ENCODE measurements at regions not wholly inside any gene's neighbourhood (a gene's known extent, or its start where the extent isn't known, plus 50 kb on each side); places are given as distances from the start of the nearest gene placed in this dataset.

DNA sequence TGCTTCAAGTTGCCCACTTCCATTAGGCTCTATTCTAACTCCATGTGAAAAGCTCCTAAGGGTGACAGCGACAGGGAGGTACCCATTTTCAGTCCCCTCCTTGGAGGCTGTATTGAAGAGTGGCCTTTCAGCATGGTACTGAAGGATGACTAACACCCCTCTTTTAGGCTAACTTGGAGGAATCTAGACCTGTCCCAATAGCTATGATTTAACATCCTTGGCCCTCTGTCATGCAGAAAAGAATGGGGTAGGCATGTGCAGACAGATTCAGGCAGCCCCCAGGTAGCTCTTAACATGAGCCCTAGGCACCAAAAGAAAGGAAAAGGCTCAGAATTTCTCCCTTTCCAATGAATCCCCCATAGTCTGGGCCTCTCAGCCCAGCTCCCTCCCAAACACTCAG lies 89.3 kb upstream of the AMOTL1 start:
- CTCF ChIA-PET: interaction anchor here (1.1 kb wide), 1 partner anchor 13 kb away, joined by 5 read pairs; no protein-coding TSS in a partner anchor
- H3K36me3 ChIP-seq (replicated peaks in 1 of 2; ENCODE audit: control extremely low read depth in 1 of 2, control insufficient read depth in 1 of 2, extremely low read depth in 1 of 2, insufficient read depth in 2 of 2, low read length in 1 of 2): no peaks in the 10 kb centered on the region

DNA sequence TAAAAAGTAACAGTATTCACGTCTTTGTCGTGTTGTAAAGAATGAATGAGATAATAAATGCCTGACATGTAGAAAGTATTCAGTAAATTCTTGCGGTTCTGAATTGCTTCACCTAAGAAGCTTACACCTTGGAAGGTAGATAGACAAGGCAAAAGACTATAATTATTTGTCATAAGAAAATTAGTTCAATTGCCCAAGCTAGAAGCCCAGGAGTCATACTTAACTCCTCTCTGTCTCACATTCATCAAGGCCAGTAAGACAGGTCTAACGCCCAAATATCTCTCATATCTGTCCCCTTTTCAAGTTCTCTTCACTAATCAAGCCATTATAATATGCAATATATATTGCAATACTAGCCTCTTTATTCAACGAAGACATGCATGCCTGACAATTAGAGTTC lies 87.7 kb upstream of the AMOTL1 start:
- Mint-ChIP-seq H3K4me3 (no peak overlapping the region), H3K27ac (no peak overlapping the region), H3K9me3 (ENCODE audit: insufficient read depth) (no peaks in the 10 kb centered on the region), H3K4me1 (no peaks in the 10 kb centered on the region), H3K27me3 (peaks cover 25% of the 10 kb centered on the region)
- CTCF ChIA-PET: no interaction called here
- DNase-seq: no peak
- peaks cover 0 to 7% (median 0%) of the 10 kb centered on the region in 3 donors for H3K9me3 ChIP-seq (ENCODE audit: control extremely low read depth in 1 of 3, control insufficient read depth in 2 of 3, insufficient read depth in 1 of 3, low read length in 2 of 3)
- H3K4me3 ChIP-seq (ENCODE audit: control extremely low read depth in 1 of 5, extremely low read depth in 1 of 5, insufficient read depth in 1 of 5, low read depth in 2 of 5, low read length in 4 of 5): no peak overlapping the region
- H4K20me1 ChIP-seq (ENCODE audit: control insufficient read depth, insufficient read depth, low read length, poor library complexity, severe bottlenecking): no peaks in the 10 kb centered on the region
- H3K27me3 ChIP-seq (replicated peaks in 1 of 4; ENCODE audit: control extremely low read depth in 1 of 4, control insufficient read depth in 3 of 4, insufficient read depth in 4 of 4, low read length in 3 of 4): peaks cover 0 to 5% (median 0%) of the 10 kb centered on the region in 4 experiments
- H3K9ac ChIP-seq (ENCODE audit: low read length): no peak overlapping the region
- POLR2A ChIA-PET: no interaction called here
- ATAC-seq (ENCODE audit: low read depth): no peak
- intact Hi-C loops (cut with micrococcal nuclease): no loop called here
- no peaks in the 10 kb centered on the region for H3K4me1 ChIP-seq (ENCODE audit: control insufficient read depth in 2 of 2, insufficient read depth in 2 of 2, low read length in 2 of 2)
- no peak overlapping the region for H3K4me2 ChIP-seq (replicated peaks; ENCODE audit: low read depth, low read length, poor library complexity, severe bottlenecking)
- no peak overlapping the region for H2AFZ ChIP-seq (ENCODE audit: insufficient read depth, low read depth, low read length, poor library complexity, severe bottlenecking)
- H3K27ac ChIP-seq (ENCODE audit: low read length in 2 of 2): no peak overlapping the region
- WGBS (ENCODE audit: insufficient coverage): no CpG with 5 or more reads among the region's 5 CpGs
- no peaks in the 10 kb centered on the region for H3K36me3 ChIP-seq (replicated peaks in 1 of 2; ENCODE audit: control extremely low read depth in 1 of 2, control insufficient read depth in 1 of 2, extremely low read depth in 1 of 2, insufficient read depth in 2 of 2, low read length in 1 of 2)
- TF ChIP-seq, protein P1, sequence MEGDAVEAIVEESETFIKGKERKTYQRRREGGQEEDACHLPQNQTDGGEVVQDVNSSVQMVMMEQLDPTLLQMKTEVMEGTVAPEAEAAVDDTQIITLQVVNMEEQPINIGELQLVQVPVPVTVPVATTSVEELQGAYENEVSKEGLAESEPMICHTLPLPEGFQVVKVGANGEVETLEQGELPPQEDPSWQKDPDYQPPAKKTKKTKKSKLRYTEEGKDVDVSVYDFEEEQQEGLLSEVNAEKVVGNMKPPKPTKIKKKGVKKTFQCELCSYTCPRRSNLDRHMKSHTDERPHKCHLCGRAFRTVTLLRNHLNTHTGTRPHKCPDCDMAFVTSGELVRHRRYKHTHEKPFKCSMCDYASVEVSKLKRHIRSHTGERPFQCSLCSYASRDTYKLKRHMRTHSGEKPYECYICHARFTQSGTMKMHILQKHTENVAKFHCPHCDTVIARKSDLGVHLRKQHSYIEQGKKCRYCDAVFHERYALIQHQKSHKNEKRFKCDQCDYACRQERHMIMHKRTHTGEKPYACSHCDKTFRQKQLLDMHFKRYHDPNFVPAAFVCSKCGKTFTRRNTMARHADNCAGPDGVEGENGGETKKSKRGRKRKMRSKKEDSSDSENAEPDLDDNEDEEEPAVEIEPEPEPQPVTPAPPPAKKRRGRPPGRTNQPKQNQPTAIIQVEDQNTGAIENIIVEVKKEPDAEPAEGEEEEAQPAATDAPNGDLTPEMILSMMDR (IDR thresholded peaks at IDR 0.05): no peak
- no peak for TF ChIP-seq EZH2 (IDR thresholded peaks at IDR 0.05; ENCODE audit: borderline replicate concordance, insufficient read depth, low read depth, low read length, poor library complexity, severe bottlenecking)
- H3K79me2 ChIP-seq (ENCODE audit: control insufficient read depth, insufficient read depth, low read length): no peaks in the 10 kb centered on the region

More for the DNA sequence above, 89.3 kb upstream of the AMOTL1 start:
- DNase-seq: no peak
- no peaks in the 10 kb centered on the region for H3K4me1 ChIP-seq (ENCODE audit: control insufficient read depth in 2 of 2, insufficient read depth in 2 of 2, low read length in 2 of 2)
- TF ChIP-seq, protein P1 (IDR thresholded peaks at IDR 0.05): no peak
- no peak for TF ChIP-seq EZH2 (IDR thresholded peaks at IDR 0.05; ENCODE audit: borderline replicate concordance, insufficient read depth, low read depth, low read length, poor library complexity, severe bottlenecking)
- Mint-ChIP-seq H3K4me1 (no peaks in the 10 kb centered on the region), H3K27me3 (peaks cover 21% of the 10 kb centered on the region), H3K27ac (no peak overlapping the region), H3K4me3 (no peak overlapping the region), H3K9me3 (ENCODE audit: insufficient read depth) (no peaks in the 10 kb centered on the region)
- H2AFZ ChIP-seq (ENCODE audit: insufficient read depth, low read depth, low read length, poor library complexity, severe bottlenecking): no peak overlapping the region
- H3K9ac ChIP-seq (ENCODE audit: low read length): no peak overlapping the region
- H3K27me3 ChIP-seq (replicated peaks in 1 of 4; ENCODE audit: control extremely low read depth in 1 of 4, control insufficient read depth in 3 of 4, insufficient read depth in 4 of 4, low read length in 3 of 4): no peaks in the 10 kb centered on the region
- intact Hi-C loops (cut with micrococcal nuclease): no loop called here
- H3K4me2 ChIP-seq (replicated peaks; ENCODE audit: low read depth, low read length, poor library complexity, severe bottlenecking): no peak overlapping the region
- no peaks in the 10 kb centered on the region for H3K79me2 ChIP-seq (ENCODE audit: control insufficient read depth, insufficient read depth, low read length)
- H4K20me1 ChIP-seq (ENCODE audit: control insufficient read depth, insufficient read depth, low read length, poor library complexity, severe bottlenecking): no peaks in the 10 kb centered on the region
- no peak overlapping the region for H3K4me3 ChIP-seq (ENCODE audit: control extremely low read depth in 1 of 5, extremely low read depth in 1 of 5, insufficient read depth in 1 of 5, low read depth in 2 of 5, low read length in 4 of 5)
- no CpG with 5 or more reads among the region's 1 CpG for WGBS (ENCODE audit: insufficient coverage)
- no peaks in the 10 kb centered on the region for H3K9me3 ChIP-seq (ENCODE audit: control extremely low read depth in 1 of 3, control insufficient read depth in 2 of 3, insufficient read depth in 1 of 3, low read length in 2 of 3)
- ATAC-seq (ENCODE audit: low read depth): no peak
- H3K27ac ChIP-seq (ENCODE audit: low read length in 2 of 2): no peak overlapping the region
- POLR2A ChIA-PET: no interaction called here
